ENCODE measurements at regions not wholly inside any gene's neighbourhood (a gene's known extent, or its start where the extent isn't known, plus 50 kb on each side); places are given as distances from the start of the nearest gene placed in this dataset.

DNA sequence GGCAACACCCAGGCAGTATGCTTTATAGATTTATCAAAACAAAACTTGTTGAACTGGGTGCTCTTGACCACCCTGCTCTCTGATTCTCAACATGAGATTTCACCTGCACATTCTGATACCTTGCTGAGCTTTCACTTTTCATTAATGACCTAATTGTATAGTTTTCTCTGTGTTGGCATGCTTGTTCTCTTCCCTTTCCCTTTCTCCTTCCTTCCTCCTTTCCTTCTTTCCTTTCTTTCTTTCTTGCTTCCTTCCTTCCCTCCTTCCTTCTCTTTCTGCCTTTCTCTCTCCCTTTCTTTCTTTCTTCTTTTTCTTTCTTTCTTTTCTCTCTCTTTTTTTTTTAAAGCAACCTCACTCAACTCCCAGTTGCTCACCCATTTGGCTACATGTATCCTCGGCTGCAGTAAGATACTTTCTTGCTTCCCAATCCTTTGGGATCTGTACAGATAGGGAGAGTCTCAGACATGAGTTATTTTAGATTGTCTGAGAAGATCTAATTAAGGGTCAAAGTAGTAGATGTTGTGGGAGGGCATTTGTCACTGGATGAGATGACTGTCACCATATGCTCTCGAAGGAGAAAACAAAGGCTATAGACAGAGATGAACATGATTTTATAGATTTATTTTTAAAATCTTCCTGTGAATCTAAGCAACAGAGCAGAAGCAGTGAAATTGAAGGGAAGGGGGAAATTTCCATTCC, 458.0 kb downstream of the USP25 start:
- TF ChIP-seq, protein P1, sequence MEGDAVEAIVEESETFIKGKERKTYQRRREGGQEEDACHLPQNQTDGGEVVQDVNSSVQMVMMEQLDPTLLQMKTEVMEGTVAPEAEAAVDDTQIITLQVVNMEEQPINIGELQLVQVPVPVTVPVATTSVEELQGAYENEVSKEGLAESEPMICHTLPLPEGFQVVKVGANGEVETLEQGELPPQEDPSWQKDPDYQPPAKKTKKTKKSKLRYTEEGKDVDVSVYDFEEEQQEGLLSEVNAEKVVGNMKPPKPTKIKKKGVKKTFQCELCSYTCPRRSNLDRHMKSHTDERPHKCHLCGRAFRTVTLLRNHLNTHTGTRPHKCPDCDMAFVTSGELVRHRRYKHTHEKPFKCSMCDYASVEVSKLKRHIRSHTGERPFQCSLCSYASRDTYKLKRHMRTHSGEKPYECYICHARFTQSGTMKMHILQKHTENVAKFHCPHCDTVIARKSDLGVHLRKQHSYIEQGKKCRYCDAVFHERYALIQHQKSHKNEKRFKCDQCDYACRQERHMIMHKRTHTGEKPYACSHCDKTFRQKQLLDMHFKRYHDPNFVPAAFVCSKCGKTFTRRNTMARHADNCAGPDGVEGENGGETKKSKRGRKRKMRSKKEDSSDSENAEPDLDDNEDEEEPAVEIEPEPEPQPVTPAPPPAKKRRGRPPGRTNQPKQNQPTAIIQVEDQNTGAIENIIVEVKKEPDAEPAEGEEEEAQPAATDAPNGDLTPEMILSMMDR (conservative IDR thresholded peaks at IDR 0.05; ENCODE audit: low read depth, low read length), result no peak
- no peak for TF ChIP-seq EZH2 (IDR thresholded peaks at IDR 0.05; ENCODE audit: borderline replicate concordance, low read depth, low read length, poor library complexity, severe bottlenecking)

Data from A673 (cell line).